H9 (cell line): ENCODE measurements at regions not wholly inside any gene's neighbourhood (a gene's known extent, or its start where the extent isn't known, plus 50 kb on each side); places are given as distances from the start of the nearest gene placed in this dataset.

Experiments
- DNase-seq: peaks from one replicate; pipeline ENCODE4 v3.0.0-alpha.2; 2017
- H2AFZ ChIP-seq: one replicate; pipeline ENCODE4 v1.6.1; 2013; ENCODE audit warnings: mild to moderate bottlenecking, low read length, control low read depth, moderate library complexity
- H2AK5ac ChIP-seq: 2 replicates; pipeline ENCODE4 v1.6.1; 2013; ENCODE audit warnings: low read length, control low read depth, mixed read lengths; ENCODE audit not compliant: insufficient read length
- H2BK120ac ChIP-seq: one replicate; pipeline ENCODE4 v1.6.1; 2013; ENCODE audit warnings: low read depth, mild to moderate bottlenecking, low read length, control low read depth, inconsistent platforms; ENCODE audit not compliant: poor library complexity, severe bottlenecking
- H2BK12ac ChIP-seq: 2 replicates; pipeline ENCODE4 v1.6.1; 2013; ENCODE audit warnings: low read length, control low read depth, mixed read lengths, low read depth; ENCODE audit not compliant: insufficient read length
- H2BK15ac ChIP-seq: 2 replicates; pipeline ENCODE4 v1.6.1; 2013; ENCODE audit warnings: low read depth, low read length, control low read depth
- H2BK20ac ChIP-seq: one replicate; pipeline ENCODE4 v1.6.1; 2013; ENCODE audit warnings: low read depth, mild to moderate bottlenecking, low read length, control low read depth, inconsistent platforms; ENCODE audit not compliant: poor library complexity, severe bottlenecking
- H2BK5ac ChIP-seq: 2 replicates; pipeline ENCODE4 v1.6.1; 2013; ENCODE audit warnings: low read length, control low read depth, mixed read lengths; ENCODE audit not compliant: insufficient read length
- H3K14ac ChIP-seq: 2 replicates; pipeline ENCODE4 v1.6.1; 2013; ENCODE audit warnings: low read length, control low read depth; ENCODE audit not compliant: insufficient read depth
- H3K18ac ChIP-seq: 2 replicates; pipeline ENCODE4 v1.6.1; 2013; ENCODE audit warnings: low read depth, mild to moderate bottlenecking, mixed read lengths, low read length, control low read depth; ENCODE audit not compliant: insufficient read length
- H3K23ac ChIP-seq: 2 replicates; pipeline ENCODE4 v1.6.1; 2013; ENCODE audit warnings: low read length, control low read depth, mixed read lengths, low read depth; ENCODE audit not compliant: insufficient read length
- H3K23me2 ChIP-seq: 2 replicates; pipeline ENCODE4 v1.6.1; 2013; ENCODE audit warnings: low read depth, mild to moderate bottlenecking, mixed read lengths, low read length, control low read depth; ENCODE audit not compliant: insufficient read length, poor library complexity, severe bottlenecking
- H3K27ac ChIP-seq: 2 replicates; pipeline ENCODE4 v1.5.1; 2013; ENCODE audit warnings: low read length, control low read depth, mixed read lengths, low read depth; ENCODE audit not compliant: insufficient read length
- H3K27me3 ChIP-seq: 2 replicates; pipeline ENCODE4 v1.6.1; 2013; ENCODE audit warnings: low read length, control low read depth, inconsistent platforms; ENCODE audit not compliant: insufficient read depth
- H3K4ac ChIP-seq: 2 replicates; pipeline ENCODE4 v1.6.1; 2013; ENCODE audit warnings: low read depth, mild to moderate bottlenecking, control low read depth, inconsistent platforms, low read length, moderate library complexity
- H3K4me1 ChIP-seq: 2 replicates; pipeline ENCODE4 v1.6.1; 2013; ENCODE audit warnings: low read length, control low read depth, inconsistent platforms; ENCODE audit not compliant: insufficient read depth
- H3K4me2 ChIP-seq: 2 replicates; pipeline ENCODE4 v1.6.1; 2013; ENCODE audit warnings: low read length, control low read depth, mixed read lengths; ENCODE audit not compliant: insufficient read length, insufficient read depth
- H3K56ac ChIP-seq: 2 replicates; pipeline ENCODE4 v1.6.1; 2013; ENCODE audit warnings: low read depth, mild to moderate bottlenecking, mixed read lengths, low read length, control low read depth; ENCODE audit not compliant: insufficient read length
- H3K79me1 ChIP-seq: 2 replicates; pipeline ENCODE4 v1.6.1; 2013; ENCODE audit warnings: low read depth, mild to moderate bottlenecking, moderate library complexity, low read length, control low read depth, inconsistent platforms; ENCODE audit not compliant: insufficient read depth, poor library complexity, severe bottlenecking
- H3K79me2 ChIP-seq: 2 replicates; pipeline ENCODE4 v1.6.1; 2013; ENCODE audit warnings: low read length, control low read depth, inconsistent platforms; ENCODE audit not compliant: insufficient read depth
- H3K9ac ChIP-seq: 2 replicates; pipeline ENCODE4 v1.6.1; 2013; ENCODE audit warnings: low read length, control low read depth, mixed read lengths; ENCODE audit not compliant: insufficient read length; ENCODE audit errors: extremely low read depth
- H3K9me3 ChIP-seq: one replicate; pipeline ENCODE4 v1.6.1; 2013; ENCODE audit warnings: low read depth, low read length, inconsistent platforms; ENCODE audit not compliant: control insufficient read depth
- H3T11ph ChIP-seq: one replicate; pipeline ENCODE4 v1.6.1; 2013; ENCODE audit warnings: mild to moderate bottlenecking, low read length, control low read depth, inconsistent platforms
- H4K20me1 ChIP-seq: one replicate; pipeline ENCODE4 v1.6.1; 2013; ENCODE audit not compliant: control insufficient read depth, insufficient read length, insufficient read depth
- H4K5ac ChIP-seq: 2 replicates; pipeline ENCODE4 v1.6.1; 2013; ENCODE audit warnings: low read depth, mild to moderate bottlenecking, mixed read lengths, low read length, control low read depth; ENCODE audit not compliant: insufficient read length
- H4K8ac ChIP-seq: replicated peaks from 2 replicates; pipeline ENCODE4 v1.6.1; 2013; ENCODE audit warnings: low read length, control low read depth, mixed read lengths, low read depth; ENCODE audit not compliant: insufficient read length
- H4K91ac ChIP-seq: 2 replicates; pipeline ENCODE4 v1.6.1; 2013; ENCODE audit warnings: low read depth, mild to moderate bottlenecking, moderate library complexity, mixed read lengths, low read length, control low read depth; ENCODE audit not compliant: insufficient read length
- H3K27ac Mint-ChIP-seq, 3 experiments: 2 replicates in 2 of 3; 3 replicates in 1 of 3; pipeline ENCODE4 v1.8.0; 2020 to 2021; ENCODE audit warnings: mixed read lengths in 3 of 3, mild to moderate bottlenecking in 1 of 3, moderate library complexity in 1 of 3
- H3K27me3 Mint-ChIP-seq: 2 replicates; pipeline ENCODE4 v1.8.0; 2021; ENCODE audit warnings: low read depth, mild to moderate bottlenecking, moderate library complexity, mixed read lengths
- H3K36me3 Mint-ChIP-seq, 3 experiments: 2 replicates in 2 of 3; 3 replicates in 1 of 3; pipeline ENCODE4 v1.8.0; 2020 to 2021; ENCODE audit warnings: low read depth in 3 of 3, mixed read lengths in 3 of 3; ENCODE audit not compliant: insufficient read depth in 1 of 3
- H3K4me1 Mint-ChIP-seq, 2 experiments: 2 replicates each; pipeline ENCODE4 v1.8.0; 2020; ENCODE audit warnings: mixed read lengths in 2 of 2
- H3K4me3 Mint-ChIP-seq, 2 experiments: 2 replicates in 1 of 2; 3 replicates in 1 of 2; pipeline ENCODE4 v1.8.0; 2020 to 2021; ENCODE audit warnings: mild to moderate bottlenecking in 2 of 2, mixed read lengths in 2 of 2, moderate library complexity in 1 of 2
- H3K9me3 Mint-ChIP-seq, 2 experiments: 2 replicates in 1 of 2; 3 replicates in 1 of 2; pipeline ENCODE4 v1.8.0; 2020; ENCODE audit warnings: mild to moderate bottlenecking in 2 of 2, mixed read lengths in 2 of 2, moderate library complexity in 1 of 2
- CTCF ChIP-seq: fragments of 200-600 bp; sonication (generic); conservative IDR thresholded peaks from 3 replicates; pipeline ENCODE4 v1.8.0; 2021; ENCODE audit warnings: antibody characterized with exemption, mild to moderate bottlenecking
- WGBS: extraction: QIAGEN DNeasy Blood & Tissue Kit; methylation state at CpG from one replicate; pipeline ENCODE4 v1.1.7; 2013; ENCODE audit warnings: missing lambda C conversion rate, low lambda C conversion rate, mixed read lengths; ENCODE audit not compliant: insufficient read length; ENCODE audit errors: extremely low coverage; 5-methylcytosine and 5-hydroxymethylcytosine counted together

GRCh38 chr9:23979491-23979890, 153.5 kb upstream of the ELAVL2 start:
- no peak for TF ChIP-seq CTCF
- Mint-ChIP-seq H3K27ac (no peak overlapping the region), H3K4me1 (peaks cover 6 to 8% of the 10 kb centered on the region in 2 experiments), H3K36me3 (peaks cover 0 to 5% (median 4%) of the 10 kb centered on the region in 3 experiments; a peak in 3 of 7 replicates), H3K4me3 (no peak overlapping the region), H3K27me3 (no peaks in the 10 kb centered on the region), H3K9me3 (peaks cover 3% of the 10 kb centered on the region in 2 experiments; a peak in 2 of 5 replicates)
- no peak overlapping the region for H3T11ph ChIP-seq
- WGBS, result no CpG with 5 or more reads among the region's 1 CpG
- H2BK5ac ChIP-seq, result no peak overlapping the region
- no peak overlapping the region for H3K9ac ChIP-seq
- H3K9me3 ChIP-seq, result no peaks in the 10 kb centered on the region
- H2BK20ac ChIP-seq, result no peak overlapping the region
- no peak overlapping the region for H3K14ac ChIP-seq
- no peak for DNase-seq
- no peaks in the 10 kb centered on the region for H3K79me1 ChIP-seq
- no peak overlapping the region for H3K56ac ChIP-seq
- H3K18ac ChIP-seq, result no peak overlapping the region
- H4K8ac ChIP-seq, result no peak overlapping the region
- no peak overlapping the region for H2AK5ac ChIP-seq
- H3K4me2 ChIP-seq, result no peak overlapping the region
- H2AFZ ChIP-seq, result no peak overlapping the region
- no peak overlapping the region for H3K23ac ChIP-seq
- no peaks in the 10 kb centered on the region for H4K20me1 ChIP-seq
- H4K91ac ChIP-seq, result no peak overlapping the region
- no peak overlapping the region for H3K4ac ChIP-seq
- H2BK12ac ChIP-seq, result no peak overlapping the region
- no peaks in the 10 kb centered on the region for H3K23me2 ChIP-seq
- H4K5ac ChIP-seq, result no peak overlapping the region
- H3K27me3 ChIP-seq, result no peaks in the 10 kb centered on the region
- H3K79me2 ChIP-seq, result no peaks in the 10 kb centered on the region
- no peak overlapping the region for H2BK15ac ChIP-seq
- H3K4me1 ChIP-seq, result no peaks in the 10 kb centered on the region
- H2BK120ac ChIP-seq, result no peak overlapping the region
- H3K27ac ChIP-seq, result no peak overlapping the region
